Calu3 (cell line): ENCODE measurements at regions not wholly inside any gene's neighbourhood (a gene's known extent, or its start where the extent isn't known, plus 50 kb on each side); places are given as distances from the start of the nearest gene placed in this dataset.

Experiments used
- BruUV-seq: library from RNA; stranded (reverse); fragments of 400-500 nt; replicated peaks from 2 replicates; lab custom pipeline; 2021; lab: Mats Ljungman, UMichigan
- CTCF ChIA-PET: fragments of 300-600 bp; sonication (Branson Sonifier 250); formaldehyde crosslinking; loops from one replicate; lab custom pipeline; 2022; ENCODE audit warnings: antibody characterized with exemption; lab: Charles Lee
- DNase-seq: peaks from one replicate; pipeline ENCODE4 v3.0.0; 2022
- H3K27ac Mint-ChIP-seq: one replicate; pipeline ENCODE4 v1.8.0; 2022; ENCODE audit warnings: mixed read lengths; ENCODE audit not compliant: unreplicated experiment
- H3K27me3 Mint-ChIP-seq: one replicate; pipeline ENCODE4 v1.8.0; 2022; ENCODE audit warnings: mixed read lengths; ENCODE audit not compliant: unreplicated experiment
- H3K36me3 Mint-ChIP-seq: one replicate; pipeline ENCODE4 v1.8.0; 2022; ENCODE audit warnings: mild to moderate bottlenecking, moderate library complexity, mixed read lengths; ENCODE audit not compliant: insufficient read depth, unreplicated experiment
- H3K4me1 Mint-ChIP-seq: one replicate; pipeline ENCODE4 v1.8.0; 2022; ENCODE audit warnings: mild to moderate bottlenecking, low read depth, mixed read lengths; ENCODE audit not compliant: unreplicated experiment
- H3K4me3 Mint-ChIP-seq: one replicate; pipeline ENCODE4 v1.8.0; 2022; ENCODE audit warnings: mild to moderate bottlenecking, low read depth, moderate library complexity, mixed read lengths; ENCODE audit not compliant: unreplicated experiment
- H3K9me3 Mint-ChIP-seq: one replicate; pipeline ENCODE4 v1.8.0; 2022; ENCODE audit warnings: low read depth, mixed read lengths; ENCODE audit not compliant: unreplicated experiment
- intact Hi-C: fragments of 100-400 bp; cut with micrococcal nuclease; formaldehyde crosslinking; loops from one replicate; pipeline ENCODE4 v1.10.0; 2022; ENCODE audit not compliant: unreplicated experiment
- TF ChIP-seq, protein P1 (sequence below): fragments of 200-600 bp; IDR thresholded peaks from one replicate; pipeline ENCODE4 v1.8.0; 2022; ENCODE audit warnings: antibody characterized with exemption; ENCODE audit not compliant: unreplicated experiment

DNA sequence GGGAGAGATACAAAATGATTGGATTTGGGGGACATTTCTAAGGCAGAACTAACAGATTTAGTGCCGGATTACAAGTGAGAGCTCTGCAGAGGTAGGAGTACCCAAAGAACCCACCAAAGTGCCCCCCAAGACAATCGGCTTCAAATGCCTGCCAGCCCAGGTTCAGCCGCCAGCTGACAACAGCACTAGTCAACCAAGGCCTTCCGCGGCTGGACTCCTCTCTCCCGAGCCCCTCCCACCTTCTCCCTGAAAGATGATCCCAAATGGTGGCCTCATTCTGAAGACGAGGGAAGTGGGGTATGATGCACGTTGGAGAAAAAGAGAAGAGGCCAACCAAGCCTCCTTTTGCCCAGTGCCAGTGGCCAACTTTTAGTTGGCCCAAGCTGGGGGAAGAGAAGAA is 210.4 kb upstream of the SLC30A5 start:
- CTCF ChIA-PET, result no interaction called here
- H3K4me1 Mint-ChIP-seq, result no peaks in the 10 kb centered on the region
- no TSS peak for BruUV-seq

DNA sequence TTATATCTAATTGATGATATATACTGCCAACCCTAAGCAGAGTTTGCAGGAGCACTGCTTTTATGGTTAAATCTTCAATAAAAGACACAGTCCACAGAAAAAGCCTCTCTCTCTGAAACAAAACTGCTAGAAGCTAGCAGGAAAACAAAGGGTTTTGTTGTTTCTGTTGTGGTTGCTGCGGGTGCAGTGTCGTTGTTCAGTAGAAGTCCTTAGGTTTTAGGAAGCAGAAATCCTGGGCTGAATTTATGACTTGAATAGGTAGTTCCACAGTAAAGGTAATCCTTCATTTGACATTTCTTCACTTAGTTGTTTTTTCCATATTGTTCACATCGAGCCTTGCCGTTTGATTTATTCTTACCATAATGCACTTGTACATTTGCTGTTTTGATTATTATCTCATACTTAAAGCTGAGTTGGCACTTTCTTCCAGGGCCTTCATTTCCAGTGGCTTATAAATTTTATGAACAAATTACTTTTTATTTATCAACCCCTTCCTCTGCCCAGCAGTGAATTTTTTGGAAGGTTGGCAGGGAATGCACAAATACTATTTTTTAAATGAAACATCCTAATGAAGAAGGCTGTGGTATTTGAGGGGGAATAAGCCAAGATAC is 209.6 kb upstream of the SLC30A5 start:
- no peaks in the 10 kb centered on the region for H3K36me3 Mint-ChIP-seq
- no peaks in the 10 kb centered on the region for H3K9me3 Mint-ChIP-seq
- CTCF ChIA-PET, result no interaction called here
- BruUV-seq, result no TSS peak
- intact Hi-C loops, result no loop called here
- TF ChIP-seq, protein P1, sequence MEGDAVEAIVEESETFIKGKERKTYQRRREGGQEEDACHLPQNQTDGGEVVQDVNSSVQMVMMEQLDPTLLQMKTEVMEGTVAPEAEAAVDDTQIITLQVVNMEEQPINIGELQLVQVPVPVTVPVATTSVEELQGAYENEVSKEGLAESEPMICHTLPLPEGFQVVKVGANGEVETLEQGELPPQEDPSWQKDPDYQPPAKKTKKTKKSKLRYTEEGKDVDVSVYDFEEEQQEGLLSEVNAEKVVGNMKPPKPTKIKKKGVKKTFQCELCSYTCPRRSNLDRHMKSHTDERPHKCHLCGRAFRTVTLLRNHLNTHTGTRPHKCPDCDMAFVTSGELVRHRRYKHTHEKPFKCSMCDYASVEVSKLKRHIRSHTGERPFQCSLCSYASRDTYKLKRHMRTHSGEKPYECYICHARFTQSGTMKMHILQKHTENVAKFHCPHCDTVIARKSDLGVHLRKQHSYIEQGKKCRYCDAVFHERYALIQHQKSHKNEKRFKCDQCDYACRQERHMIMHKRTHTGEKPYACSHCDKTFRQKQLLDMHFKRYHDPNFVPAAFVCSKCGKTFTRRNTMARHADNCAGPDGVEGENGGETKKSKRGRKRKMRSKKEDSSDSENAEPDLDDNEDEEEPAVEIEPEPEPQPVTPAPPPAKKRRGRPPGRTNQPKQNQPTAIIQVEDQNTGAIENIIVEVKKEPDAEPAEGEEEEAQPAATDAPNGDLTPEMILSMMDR, result no peak
- H3K4me1 Mint-ChIP-seq, result no peaks in the 10 kb centered on the region
- H3K27ac Mint-ChIP-seq, result no peak overlapping the region
- DNase-seq, result no peak
- H3K4me3 Mint-ChIP-seq, result no peak overlapping the region
- no peaks in the 10 kb centered on the region for H3K27me3 Mint-ChIP-seq

More for the DNA sequence above, 210.4 kb upstream of the SLC30A5 start:
- H3K9me3 Mint-ChIP-seq, result no peaks in the 10 kb centered on the region
- no peak overlapping the region for H3K4me3 Mint-ChIP-seq
- no peaks in the 10 kb centered on the region for H3K36me3 Mint-ChIP-seq
- TF ChIP-seq, protein P1, result no peak
- no peak for DNase-seq
- intact Hi-C loops, result no loop called here
- H3K27me3 Mint-ChIP-seq, result no peaks in the 10 kb centered on the region
- no peak overlapping the region for H3K27ac Mint-ChIP-seq

DNA sequence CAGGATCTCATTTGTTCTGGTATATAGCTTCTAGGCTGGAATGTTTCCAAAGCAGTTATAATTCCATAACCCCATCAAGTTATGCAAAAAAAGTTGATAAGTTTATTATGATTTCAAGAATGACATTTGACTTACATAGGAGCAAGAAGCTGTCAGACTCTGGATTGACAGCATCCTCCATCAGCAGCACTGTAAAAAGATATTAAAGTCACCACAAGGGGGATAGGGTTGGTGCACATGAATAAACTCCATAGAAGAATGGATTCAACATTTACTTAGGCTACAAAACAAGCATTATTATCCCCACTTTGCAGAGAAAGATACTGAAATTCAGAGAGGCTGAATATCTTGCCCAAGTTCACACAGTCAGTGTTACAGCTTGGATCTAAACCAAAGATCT is 208.9 kb upstream of the SLC30A5 start:
- Mint-ChIP-seq H3K9me3 (no peaks in the 10 kb centered on the region), H3K36me3 (no peaks in the 10 kb centered on the region), H3K4me3 (no peak overlapping the region), H3K27me3 (no peaks in the 10 kb centered on the region), H3K4me1 (no peaks in the 10 kb centered on the region), H3K27ac (no peak overlapping the region)
- no peak for DNase-seq
- TF ChIP-seq, protein P1, result no peak
- no TSS peak for BruUV-seq
- CTCF ChIA-PET, result no interaction called here
- intact Hi-C loops, result loop anchor here (1.0 kb wide), 1 partner anchor 77 kb away; no protein-coding TSS in a partner anchor

DNA sequence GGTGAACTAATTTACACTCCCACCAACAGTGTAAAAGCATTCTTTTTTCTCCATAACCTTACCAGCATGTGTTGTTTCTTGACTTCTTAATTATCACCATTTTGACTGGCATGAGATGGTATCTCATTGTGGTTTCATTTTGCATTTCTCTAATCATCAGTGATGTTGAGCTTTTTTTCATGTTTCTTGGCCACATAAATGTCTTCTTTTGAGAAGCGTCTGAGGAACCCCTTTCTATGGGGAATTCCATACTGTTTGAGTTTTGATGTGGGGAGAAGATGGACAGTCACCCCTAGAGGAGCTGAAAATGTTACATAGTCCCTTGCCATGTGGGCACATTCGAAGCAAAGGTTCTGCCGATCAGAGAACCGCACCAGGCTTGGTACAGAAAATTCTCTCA is 207.0 kb upstream of the SLC30A5 start:
- no peaks in the 10 kb centered on the region for H3K27me3 Mint-ChIP-seq
- no peaks in the 10 kb centered on the region for H3K36me3 Mint-ChIP-seq
- CTCF ChIA-PET, result interaction anchor here (0.6 kb wide), 1 partner anchor 29 kb away, joined by 3 read pairs; no protein-coding TSS in a partner anchor
- H3K4me1 Mint-ChIP-seq, result no peaks in the 10 kb centered on the region
- TF ChIP-seq, protein P1, result no peak
- no peak for DNase-seq
- no peak overlapping the region for H3K27ac Mint-ChIP-seq
- intact Hi-C loops, result no loop called here
- no peaks in the 10 kb centered on the region for H3K9me3 Mint-ChIP-seq
- H3K4me3 Mint-ChIP-seq, result no peak overlapping the region
- no TSS peak for BruUV-seq
